22Rv1 (cell line): ENCODE measurements at regions not wholly inside any gene's neighbourhood (a gene's known extent, or its start where the extent isn't known, plus 50 kb on each side); places are given as distances from the start of the nearest gene placed in this dataset.
A peak's percentile ranks its signal among the peaks of the same experiment; 100 is the strongest.

ENCODE experiments used
- H3K27ac ChIP-seq: fragments of 450-650 bp; 2 replicates; pipeline ENCODE4 v1.5.1; 2017
- CTCF ChIP-seq: fragments of 450-650 bp; IDR thresholded peaks from 2 replicates; pipeline ENCODE4 v1.5.1; 2017; ENCODE audit warnings: mild to moderate bottlenecking
- ZFX ChIP-seq: fragments of 450-650 bp; IDR thresholded peaks from 2 replicates; pipeline ENCODE4 v1.6.1; 2017; ENCODE audit warnings: antibody characterized with exemption, borderline replicate concordance

- TF ChIP-seq CTCF = no peak
- TF ChIP-seq ZFX = no peak
- no peak overlapping the region for H3K27ac ChIP-seq
Measured at GRCh38 chr4:175996206-175996605, 69.4 kb upstream of the WDR17 start.

DNA sequence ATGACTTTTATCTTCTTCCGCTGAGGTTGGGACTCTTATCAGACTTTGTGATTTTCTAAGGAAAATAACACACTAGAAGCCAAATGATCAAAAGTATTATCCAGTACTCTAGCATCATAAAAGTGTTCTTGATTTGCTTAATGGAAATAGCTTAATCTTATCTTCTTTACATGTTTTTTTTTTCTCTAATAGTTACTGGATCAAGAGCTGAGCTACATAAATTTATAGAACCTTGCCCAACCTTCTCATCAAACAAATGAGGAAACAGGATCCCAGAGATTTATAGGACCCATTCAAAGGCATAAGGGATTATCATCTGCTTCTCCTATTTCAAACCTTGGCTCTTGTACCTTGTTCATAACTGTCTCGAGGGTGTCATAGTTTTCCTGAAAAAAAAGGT lies 68.3 kb upstream of the WDR17 start:
- TF ChIP-seq ZFX (no peak), CTCF (no peak)
- no peak overlapping the region for H3K27ac ChIP-seq

- TF ChIP-seq ZFX (no peak), CTCF (no peak)
- H3K27ac ChIP-seq = no peak overlapping the region
Measured at GRCh38 chr4:175998782-175999181, 66.9 kb upstream of the WDR17 start.

DNA sequence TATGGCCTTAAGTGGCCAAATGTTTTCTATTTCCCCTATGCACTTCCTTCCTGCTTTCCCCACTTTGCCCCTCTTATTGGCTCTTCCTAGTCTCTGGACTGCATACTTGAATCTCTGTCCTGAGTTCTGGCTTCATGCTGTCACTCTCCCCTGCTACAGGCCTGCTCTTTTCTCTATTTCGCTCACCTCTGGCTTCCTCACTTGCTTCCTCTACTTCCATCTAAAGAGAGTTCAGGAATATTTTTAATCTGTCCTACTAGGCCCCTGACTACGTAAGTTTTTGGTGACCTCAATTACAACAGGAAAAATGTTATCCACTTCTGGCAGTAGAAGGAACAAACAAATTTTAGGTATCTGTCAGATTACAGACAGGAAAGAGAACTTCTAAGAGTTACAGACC lies 65.7 kb upstream of the WDR17 start:
- peak overlapping the region; percentile 72; the same call in 1 of the 2 replicates for H3K27ac ChIP-seq
- TF ChIP-seq CTCF = no peak

DNA sequence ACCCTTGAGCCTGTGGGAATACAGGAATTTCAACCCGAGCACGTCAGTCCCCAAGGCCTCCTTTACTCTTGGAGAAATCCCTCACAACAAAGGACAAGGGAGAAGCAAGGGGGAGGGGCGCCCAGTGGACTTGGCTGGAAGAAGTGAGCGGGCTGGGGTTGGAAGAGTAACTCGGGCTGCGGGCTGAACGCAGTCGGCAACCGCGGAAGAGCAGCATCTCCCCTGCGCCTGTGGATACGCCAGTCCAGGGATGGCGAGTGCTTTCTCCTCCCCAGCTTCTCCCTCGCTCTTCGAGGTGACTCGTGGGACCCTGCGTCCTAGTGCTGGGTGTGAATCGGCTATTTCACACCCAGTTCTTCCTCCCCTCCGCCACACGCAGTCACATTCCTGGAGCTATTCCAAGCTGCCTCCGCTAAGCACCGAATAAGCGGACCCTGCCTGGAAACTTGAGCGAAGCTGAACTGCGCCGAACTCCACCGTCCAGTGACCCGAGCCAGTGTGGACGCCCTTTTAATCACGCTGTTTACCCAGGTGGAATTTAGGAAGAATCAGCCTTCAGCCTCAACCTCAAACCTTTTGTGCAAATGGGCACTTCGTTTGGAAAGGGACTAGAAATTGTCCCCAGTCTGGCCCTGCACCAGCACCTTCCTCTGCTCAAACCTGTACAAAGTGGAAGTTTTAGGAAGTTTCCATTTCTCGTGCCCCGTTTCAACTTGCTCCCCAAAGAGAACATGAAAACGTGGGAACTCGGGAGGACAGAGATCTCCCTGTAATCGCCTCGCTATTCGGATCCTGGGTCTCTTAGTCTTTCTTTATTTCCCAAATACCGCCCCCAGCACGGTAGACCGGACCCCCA lies 64.3 kb upstream of the WDR17 start:
- peak overlapping the region; percentile 72 for H3K27ac ChIP-seq
- no peak for TF ChIP-seq CTCF
- no peak for TF ChIP-seq ZFX

GRCh38 chr4:176002007-176002613 lies 63.5 kb upstream of the WDR17 start:
- no peak for TF ChIP-seq ZFX
- TF ChIP-seq CTCF = no peak

DNA sequence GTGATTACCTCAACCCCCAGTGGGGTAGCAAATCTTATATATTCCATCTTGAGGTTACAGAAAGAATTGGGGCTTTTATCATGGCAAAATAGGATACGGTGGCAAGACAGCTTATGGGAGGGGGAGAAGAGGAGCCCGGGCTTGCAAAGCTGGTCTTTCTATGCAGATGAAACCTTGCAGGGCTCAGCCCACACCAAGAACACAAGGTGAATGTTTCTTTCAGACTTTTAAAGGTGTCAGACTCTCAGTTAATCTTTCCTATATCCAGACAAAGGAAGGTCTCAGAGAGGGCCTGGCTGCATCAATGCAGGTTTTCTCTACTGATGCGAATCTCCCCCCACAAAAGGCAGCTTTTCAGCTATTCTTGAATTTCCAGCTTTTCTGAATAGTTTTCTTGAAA lies 59.9 kb upstream of the WDR17 start:
- H3K27ac ChIP-seq = no peak overlapping the region
- TF ChIP-seq ZFX = no peak

More at GRCh38 chr4:176002007-176002613, 63.5 kb upstream of the WDR17 start:
- H3K27ac ChIP-seq = peak overlapping the region; percentile 72
